Omental fat pad (tissue), 3 donors: ENCODE measurements at regions not wholly inside any gene's neighbourhood (a gene's known extent, or its start where the extent isn't known, plus 50 kb on each side); places are given as distances from the start of the nearest gene placed in this dataset.

Experiments
- ATAC-seq: fragments of 150-250 bp; one replicate; pipeline ENCODE4 v1.9.1; 2016; ENCODE audit warnings: mild to moderate bottlenecking, moderate library complexity; ENCODE audit not compliant: low FRiP score
- DNase-seq: peaks from one replicate; pipeline ENCODE4 v3.0.0-alpha.2; 2019; ENCODE audit warnings: low spot score
- TF ChIP-seq, protein P1 (sequence below), 3 donors: fragments of 450-650 bp; IDR thresholded peaks; one replicate each; pipeline ENCODE4 v1.5.1; 2016 to 2017; ENCODE audit warnings: antibody characterized with exemption in 3 of 3, mild to moderate bottlenecking in 3 of 3, moderate library complexity in 2 of 3

DNA sequence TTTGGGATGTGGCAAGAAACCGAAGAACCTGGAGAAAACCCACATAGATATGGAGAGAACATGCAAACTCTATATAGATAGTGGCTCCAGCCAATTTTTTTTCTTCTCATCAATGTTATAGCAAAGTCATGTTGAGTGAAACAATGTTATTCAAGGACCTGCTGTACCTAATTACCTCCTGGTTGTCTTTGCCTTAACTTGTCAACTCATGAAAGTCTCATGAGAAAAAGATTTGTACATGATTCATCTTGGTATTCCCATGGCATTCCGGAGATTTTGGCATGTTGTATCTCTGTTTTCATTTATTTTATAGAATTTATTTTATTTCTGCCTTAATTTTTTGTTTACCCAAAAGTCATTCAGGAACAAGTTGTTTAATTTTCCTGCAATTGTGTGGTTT is 303.8 kb upstream of the CDIN1 start:
- DNase-seq, result no peak
- ATAC-seq, result no peak
- TF ChIP-seq, protein P1, sequence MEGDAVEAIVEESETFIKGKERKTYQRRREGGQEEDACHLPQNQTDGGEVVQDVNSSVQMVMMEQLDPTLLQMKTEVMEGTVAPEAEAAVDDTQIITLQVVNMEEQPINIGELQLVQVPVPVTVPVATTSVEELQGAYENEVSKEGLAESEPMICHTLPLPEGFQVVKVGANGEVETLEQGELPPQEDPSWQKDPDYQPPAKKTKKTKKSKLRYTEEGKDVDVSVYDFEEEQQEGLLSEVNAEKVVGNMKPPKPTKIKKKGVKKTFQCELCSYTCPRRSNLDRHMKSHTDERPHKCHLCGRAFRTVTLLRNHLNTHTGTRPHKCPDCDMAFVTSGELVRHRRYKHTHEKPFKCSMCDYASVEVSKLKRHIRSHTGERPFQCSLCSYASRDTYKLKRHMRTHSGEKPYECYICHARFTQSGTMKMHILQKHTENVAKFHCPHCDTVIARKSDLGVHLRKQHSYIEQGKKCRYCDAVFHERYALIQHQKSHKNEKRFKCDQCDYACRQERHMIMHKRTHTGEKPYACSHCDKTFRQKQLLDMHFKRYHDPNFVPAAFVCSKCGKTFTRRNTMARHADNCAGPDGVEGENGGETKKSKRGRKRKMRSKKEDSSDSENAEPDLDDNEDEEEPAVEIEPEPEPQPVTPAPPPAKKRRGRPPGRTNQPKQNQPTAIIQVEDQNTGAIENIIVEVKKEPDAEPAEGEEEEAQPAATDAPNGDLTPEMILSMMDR (IDR thresholded peaks at IDR 0.05), result no peak

DNA sequence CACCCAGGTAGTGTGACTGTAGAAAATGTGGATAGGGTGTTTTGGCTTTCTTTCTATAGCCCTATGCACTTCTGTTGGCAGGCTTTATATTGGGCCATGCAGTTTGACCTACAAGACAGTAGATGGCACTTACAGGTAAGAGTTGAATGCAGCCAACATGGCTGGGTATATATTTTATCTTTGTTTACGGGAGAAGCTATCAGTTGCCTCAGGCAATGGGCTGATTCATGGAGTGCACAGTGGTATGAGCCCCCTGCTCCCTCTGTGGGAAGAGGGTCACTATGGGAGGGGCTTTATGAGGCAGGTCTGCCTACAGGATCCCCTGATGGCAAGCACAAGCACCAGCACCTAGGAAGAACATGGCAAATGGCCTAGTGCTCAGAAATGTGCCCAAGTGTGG is 301.2 kb upstream of the CDIN1 start:
- TF ChIP-seq, protein P1 (IDR thresholded peaks at IDR 0.05), result no peak
- DNase-seq (no peak), ATAC-seq (no peak)

DNA sequence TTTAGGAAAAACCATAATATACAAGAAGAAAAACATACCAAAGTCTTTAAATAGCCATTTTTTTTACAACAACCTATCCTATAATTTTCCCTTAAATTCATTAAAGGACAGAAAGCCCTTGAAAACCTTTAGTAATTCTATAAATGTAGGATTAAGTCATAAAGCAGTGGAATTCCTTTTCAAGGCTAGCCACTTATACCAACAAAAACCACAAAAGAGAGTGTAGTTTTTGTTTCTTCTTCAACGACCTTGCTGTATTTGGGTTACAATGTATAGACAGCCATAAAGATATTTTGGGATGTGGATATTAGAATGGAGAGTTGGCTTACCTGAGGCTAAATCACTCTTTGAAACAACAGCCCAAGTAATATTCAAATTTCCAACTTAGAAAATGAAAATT is 296.6 kb upstream of the CDIN1 start:
- ATAC-seq, result no peak

DNA sequence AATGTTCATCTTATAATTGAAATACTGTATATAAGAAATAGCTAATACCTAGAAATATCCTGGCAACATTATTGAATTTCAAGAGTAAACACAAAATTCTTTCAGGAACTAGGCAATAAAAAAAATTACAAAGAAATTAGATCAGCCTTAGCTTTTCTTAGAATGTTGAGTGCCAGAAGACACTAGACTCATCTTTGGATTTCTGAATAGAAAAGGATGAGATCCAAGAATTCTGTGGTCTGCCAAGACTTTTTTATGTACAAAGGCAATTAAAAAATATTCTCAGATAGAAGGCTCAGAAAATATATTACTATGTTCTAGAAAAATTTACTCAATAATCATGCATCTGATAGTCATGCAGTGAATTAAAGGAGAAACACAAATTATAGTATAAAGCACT is 294.5 kb upstream of the CDIN1 start:
- ATAC-seq (no peak), DNase-seq (no peak)
- TF ChIP-seq, protein P1 (IDR thresholded peaks at IDR 0.05), result no peak

More for the DNA sequence above, 296.6 kb upstream of the CDIN1 start:
- no peak for DNase-seq
- TF ChIP-seq, protein P1 (IDR thresholded peaks at IDR 0.05), result no peak

DNA sequence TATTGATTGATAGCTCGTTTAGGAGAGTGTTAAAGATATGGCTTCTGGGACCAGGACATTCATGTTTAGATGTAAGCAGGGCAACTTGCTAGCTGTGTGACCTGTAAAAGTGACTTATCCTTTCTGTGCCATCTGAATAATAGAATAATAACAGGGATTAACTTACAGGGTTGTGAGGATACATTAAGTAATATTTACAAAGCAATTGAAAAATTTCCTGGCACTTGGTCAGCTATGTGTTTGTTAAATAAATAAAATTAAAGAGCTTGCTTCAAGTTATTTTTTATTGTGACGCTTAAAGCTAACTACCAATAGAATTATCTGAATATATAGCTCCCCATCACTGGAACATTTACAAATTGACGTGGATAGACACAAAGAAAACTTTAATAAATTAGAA is 287.9 kb upstream of the CDIN1 start:
- no peak for ATAC-seq
- DNase-seq, result no peak

DNA sequence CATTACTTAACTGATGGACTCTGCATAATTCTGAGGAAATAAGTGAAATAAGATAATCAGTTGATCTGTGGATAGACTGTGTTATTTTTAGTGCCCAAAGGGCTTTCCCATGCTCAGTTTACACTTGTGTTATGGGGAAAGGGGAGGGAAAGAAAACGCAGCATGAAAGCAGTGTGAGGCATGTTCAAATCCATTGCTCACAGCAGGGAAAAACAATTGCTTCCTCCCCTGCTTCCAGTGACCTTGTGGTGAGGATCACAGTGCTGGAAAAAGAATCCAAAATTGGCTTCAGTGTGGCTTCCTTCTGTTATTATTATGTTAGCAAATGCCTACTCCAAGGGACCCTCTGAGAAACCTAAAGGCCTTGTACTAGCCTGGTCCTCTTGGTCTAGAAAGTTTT is 285.1 kb upstream of the CDIN1 start:
- ATAC-seq, result no peak
- DNase-seq, result no peak

More for the DNA sequence above, 287.9 kb upstream of the CDIN1 start:
- TF ChIP-seq, protein P1 (IDR thresholded peaks at IDR 0.05), result no peak

DNA sequence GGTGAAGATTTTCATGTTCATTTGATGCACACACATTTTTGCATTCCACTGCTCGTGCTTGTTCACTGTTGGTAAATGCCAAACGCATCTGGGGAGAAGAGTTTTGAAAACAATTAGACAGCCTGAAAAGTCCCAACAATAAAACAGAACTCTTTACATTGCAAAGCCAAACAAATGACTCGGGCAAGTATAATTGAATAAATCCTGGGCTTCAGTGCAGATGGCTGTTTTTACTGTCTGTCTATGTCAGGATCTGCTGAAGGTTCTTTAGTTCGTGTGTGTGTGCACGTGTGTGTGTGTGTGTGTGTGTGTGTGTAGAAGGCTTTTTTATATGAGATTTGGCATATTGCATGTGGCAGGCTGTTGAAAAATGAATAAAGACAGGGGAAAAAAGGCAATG is 277.5 kb upstream of the CDIN1 start:
- ATAC-seq (no peak), DNase-seq (no peak)
- TF ChIP-seq, protein P1 (IDR thresholded peaks at IDR 0.05), result no peak

More for the DNA sequence above, 285.1 kb upstream of the CDIN1 start:
- TF ChIP-seq, protein P1 (IDR thresholded peaks at IDR 0.05), result no peak
